Loucy (cell line): ENCODE measurements at regions not wholly inside any gene's neighbourhood (a gene's known extent, or its start where the extent isn't known, plus 50 kb on each side); places are given as distances from the start of the nearest gene placed in this dataset.

Experiments
- H2AFZ ChIP-seq: fragments of 200-600 bp; sonication (generic); 2 replicates; pipeline ENCODE4 v1.6.0; 2016; ENCODE audit warnings: antibody characterized with exemption, mild to moderate bottlenecking, low read length, moderate library complexity
- H3F3A ChIP-seq: fragments of 200-600 bp; 2 replicates; pipeline ENCODE4 v1.6.0; 2016; ENCODE audit warnings: antibody characterized with exemption, low read depth, mild to moderate bottlenecking
- H3K27me3 ChIP-seq: fragments of 200-600 bp; sonication (generic); 2 replicates; pipeline ENCODE4 v1.6.1; 2014; ENCODE audit warnings: low read length, mild to moderate bottlenecking; ENCODE audit not compliant: insufficient read depth, poor library complexity, severe bottlenecking
- H3K36me3 ChIP-seq: fragments of 200-600 bp; sonication (generic); 2 replicates; pipeline ENCODE4 v1.6.1; 2016; ENCODE audit warnings: low read length; ENCODE audit not compliant: insufficient read depth
- H3K4me1 ChIP-seq: fragments of 200-600 bp; sonication (generic); 2 replicates; pipeline ENCODE4 v1.5.1; 2014; ENCODE audit warnings: low read length, mild to moderate bottlenecking; ENCODE audit not compliant: insufficient read depth, poor library complexity, severe bottlenecking
- H3K4me2 ChIP-seq: fragments of 200-600 bp; sonication (generic); 2 replicates; pipeline ENCODE4 v1.6.0; 2014; ENCODE audit warnings: antibody characterized with exemption, low read length, low read depth, mild to moderate bottlenecking; ENCODE audit not compliant: poor library complexity, severe bottlenecking
- H3K4me3 ChIP-seq: fragments of 200-600 bp; sonication (generic); 2 replicates; pipeline ENCODE4 v1.5.1; 2014; ENCODE audit warnings: low read length, mild to moderate bottlenecking, mixed read lengths; ENCODE audit not compliant: poor library complexity, severe bottlenecking
- H3K79me2 ChIP-seq: fragments of 200-600 bp; sonication (generic); 2 replicates; pipeline ENCODE4 v1.6.1; 2014; ENCODE audit warnings: low read length; ENCODE audit not compliant: insufficient read depth
- H3K9ac ChIP-seq: fragments of 200-600 bp; sonication (generic); 2 replicates; pipeline ENCODE4 v1.6.0; 2014; ENCODE audit warnings: mild to moderate bottlenecking, low read depth, low read length, moderate library complexity; ENCODE audit not compliant: poor library complexity, severe bottlenecking
- H3K9me2 ChIP-seq: fragments of 200-600 bp; sonication (generic); replicated peaks from 2 replicates; pipeline ENCODE4 v1.6.1; 2016; ENCODE audit warnings: low read depth, low read length, mixed read lengths
- H3K9me3 ChIP-seq: fragments of 200-600 bp; sonication (generic); 2 replicates; pipeline ENCODE4 v1.6.1; 2014; ENCODE audit warnings: mild to moderate bottlenecking, antibody characterized with exemption, low read length, low read depth; ENCODE audit not compliant: insufficient read depth
- H4K20me1 ChIP-seq: fragments of 200-600 bp; sonication (generic); 2 replicates; pipeline ENCODE4 v1.6.0; 2014; ENCODE audit warnings: antibody characterized with exemption, low read length, mild to moderate bottlenecking; ENCODE audit not compliant: insufficient read depth, poor library complexity, severe bottlenecking
- CTCF ChIP-seq: fragments of 200-600 bp; sonication (generic); conservative IDR thresholded peaks from 2 replicates; pipeline ENCODE4 v1.5.1; 2014; ENCODE audit warnings: mild to moderate bottlenecking, antibody characterized with exemption, low read length
- EZH2phosphoT487 ChIP-seq: fragments of 200-600 bp; IDR thresholded peaks from 2 replicates; pipeline ENCODE4 v1.6.1; 2018; ENCODE audit warnings: antibody characterized with exemption, mild to moderate bottlenecking, moderate library complexity, borderline replicate concordance

GRCh38 chr10:25094590-25094989 lies 78.2 kb downstream of the THNSL1 start:
- Histone ChIP-seq H3K79me2 (no peaks in the 10 kb centered on the region), H2AFZ (no peak overlapping the region), H3K9me2 (no peaks in the 10 kb centered on the region), H3K4me1 (no peaks in the 10 kb centered on the region), H3K4me2 (no peak overlapping the region), H3K9ac (no peak overlapping the region), H4K20me1 (no peaks in the 10 kb centered on the region), H3K27me3 (no peaks in the 10 kb centered on the region), H3K4me3 (no peak overlapping the region), H3K9me3 (peaks cover 7% of the 10 kb centered on the region; the same call in 1 of the 2 replicates), H3K36me3 (no peaks in the 10 kb centered on the region), H3F3A (no peaks in the 10 kb centered on the region)
- TF ChIP-seq EZH2phosphoT487 (no peak), CTCF (no peak)

GRCh38 chr10:25097669-25098411 lies 77.0 kb upstream of the GPR158 start:
- Histone ChIP-seq H3K79me2 (no peaks in the 10 kb centered on the region), H3K4me1 (no peaks in the 10 kb centered on the region), H3K9me3 (peaks cover 7% of the 10 kb centered on the region; the same call in 1 of the 2 replicates), H3F3A (no peaks in the 10 kb centered on the region), H3K27me3 (no peaks in the 10 kb centered on the region), H3K9me2 (no peaks in the 10 kb centered on the region), H2AFZ (no peak overlapping the region), H4K20me1 (no peaks in the 10 kb centered on the region), H3K9ac (no peak overlapping the region), H3K4me3 (no peak overlapping the region), H3K4me2 (no peak overlapping the region), H3K36me3 (no peaks in the 10 kb centered on the region)
- TF ChIP-seq CTCF (no peak), EZH2phosphoT487 (no peak)

- H3K79me2 ChIP-seq, result no peaks in the 10 kb centered on the region
- H3K4me3 ChIP-seq, result no peak overlapping the region
- H3K9me2 ChIP-seq, result no peaks in the 10 kb centered on the region
- no peak overlapping the region for H3K4me2 ChIP-seq
- no peaks in the 10 kb centered on the region for H3F3A ChIP-seq
- TF ChIP-seq EZH2phosphoT487 (no peak), CTCF (no peak)
- no peaks in the 10 kb centered on the region for H3K36me3 ChIP-seq
- no peak overlapping the region for H2AFZ ChIP-seq
- H3K9me3 ChIP-seq, result peaks cover 2% of the 10 kb centered on the region; the same call in 1 of the 2 replicates
- no peaks in the 10 kb centered on the region for H3K27me3 ChIP-seq
- H3K4me1 ChIP-seq, result no peaks in the 10 kb centered on the region
- no peaks in the 10 kb centered on the region for H4K20me1 ChIP-seq
- H3K9ac ChIP-seq, result no peak overlapping the region
Observed at GRCh38 chr10:25100141-25100540, 74.7 kb upstream of the GPR158 start.
